A549 (cell line): ENCODE measurements at regions not wholly inside any gene's neighbourhood (a gene's known extent, or its start where the extent isn't known, plus 50 kb on each side); places are given as distances from the start of the nearest gene placed in this dataset.

Source experiments
- CEBPB ChIP-seq, 2 experiments: fragments of >200 bp in 1 of 2; sonication (Bioruptor Twin) in 1 of 2; formaldehyde crosslinking in 1 of 2; IDR thresholded peaks; 2 replicates each; pipeline ENCODE4 v1.6.1; 2012 to 2016
- CTCF ChIP-seq: fragments of >200 bp; sonication (Bioruptor Twin); formaldehyde crosslinking; IDR thresholded peaks from 3 replicates; pipeline ENCODE4 v1.5.1; 2016
- EP300 ChIP-seq, 2 experiments: fragments of >200 bp; sonication (Bioruptor Twin); formaldehyde crosslinking; IDR thresholded peaks; 2 replicates in 1 of 2; 3 replicates in 1 of 2; pipeline ENCODE4 v1.6.1; 2016 to 2017
- HMGXB4 ChIP-seq: fragments of 250-450 bp; sonication (Bioruptor Pico); IDR thresholded peaks from 2 replicates; pipeline ENCODE4 v1.5.0; 2021; ENCODE audit warnings: mild to moderate bottlenecking, moderate library complexity, borderline replicate concordance
- MAFK ChIP-seq: fragments of 450-650 bp; IDR thresholded peaks from 2 replicates; pipeline ENCODE4 v1.6.1; 2014; ENCODE audit not compliant: partially characterized antibody
- POLR2A ChIP-seq: IDR thresholded peaks from 2 replicates; pipeline ENCODE4 v1.6.1; 2012; ENCODE audit warnings: mild to moderate bottlenecking, low read length
- RARB ChIP-seq: fragments of 250-450 bp; sonication (Bioruptor Pico); IDR thresholded peaks from 2 replicates; pipeline ENCODE4 v1.8.0; 2021; ENCODE audit warnings: mild to moderate bottlenecking, moderate library complexity
- RNF2 ChIP-seq: fragments of 200-600 bp; sonication (generic); IDR thresholded peaks from 2 replicates; pipeline ENCODE4 v1.6.1; 2016; ENCODE audit warnings: low read depth, mild to moderate bottlenecking, antibody characterized with exemption, moderate library complexity, borderline replicate concordance

GRCh38 chr2:78779761-78780160 lies 245.7 kb upstream of the REG3G start:
- TF ChIP-seq RNF2 (no peak), CTCF (no peak), EP300 (IDR thresholded peaks at IDR 0.05) (no peak), HMGXB4 (no peak), CEBPB (IDR thresholded peaks at IDR 0.05) (no peak), RARB (CRISPR knock-in tag) (no peak), MAFK (no peak), POLR2A (no peak)
